GM18858 (cell line): ENCODE measurements at regions not wholly inside any gene's neighbourhood (a gene's known extent, or its start where the extent isn't known, plus 50 kb on each side); places are given as distances from the start of the nearest gene placed in this dataset.
"Not testable (repeated sequence)": the region's sequence is repeated elsewhere in the genome, so short reads cannot be mapped to it uniquely, and the experiment has no call there.

ENCODE experiments used
- ATAC-seq: cut with Tn5 transposase; IDR thresholded peaks from one replicate; pipeline ENCODE4 v1.9.1; 2021; ENCODE audit not compliant: unreplicated experiment

- ATAC-seq, result not testable (repeated sequence)
Measured at GRCh38 chr2:132317026-132317680, 99.5 kb upstream of the GPR39 start.

DNA sequence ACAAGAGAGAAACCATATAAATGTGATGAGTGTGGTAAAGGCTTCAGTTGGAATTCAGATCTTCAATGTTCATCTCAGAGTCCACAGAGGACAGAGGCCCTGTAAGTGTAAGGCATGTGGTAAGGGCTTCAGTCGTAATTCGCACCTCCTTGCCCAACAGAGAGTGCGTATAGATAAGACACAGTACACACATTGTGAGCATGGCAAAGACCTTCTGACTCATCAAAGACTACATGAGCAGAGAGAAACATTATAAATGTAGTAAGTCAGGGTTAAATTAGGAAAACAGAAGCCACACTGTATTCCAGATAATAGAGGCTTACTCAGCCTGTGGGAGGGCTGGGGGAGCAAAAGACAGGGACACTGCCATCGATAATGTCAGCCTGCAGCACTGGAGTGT lies 98.1 kb upstream of the GPR39 start:
- ATAC-seq, result not testable (repeated sequence)

DNA sequence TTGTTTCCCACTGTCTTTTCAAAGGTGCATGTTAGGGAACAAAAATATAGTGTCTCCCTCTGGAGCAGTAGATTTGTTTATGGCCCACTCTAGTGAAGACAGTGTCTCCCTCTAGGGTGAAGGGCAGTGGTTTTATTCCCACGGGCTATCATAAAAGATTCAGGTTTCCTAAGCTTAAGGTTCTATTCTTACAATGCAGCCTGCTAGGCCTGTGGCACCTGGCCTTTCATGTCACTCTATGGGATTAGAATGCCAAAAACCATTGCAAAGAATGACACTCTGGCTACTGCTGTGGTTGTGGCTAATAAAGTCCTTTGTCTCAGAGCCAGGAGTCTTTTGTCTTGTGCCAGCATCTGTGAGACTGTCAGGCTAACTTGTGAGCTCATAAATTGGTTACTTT lies 92.6 kb upstream of the GPR39 start:
- ATAC-seq, result not testable (repeated sequence)

DNA sequence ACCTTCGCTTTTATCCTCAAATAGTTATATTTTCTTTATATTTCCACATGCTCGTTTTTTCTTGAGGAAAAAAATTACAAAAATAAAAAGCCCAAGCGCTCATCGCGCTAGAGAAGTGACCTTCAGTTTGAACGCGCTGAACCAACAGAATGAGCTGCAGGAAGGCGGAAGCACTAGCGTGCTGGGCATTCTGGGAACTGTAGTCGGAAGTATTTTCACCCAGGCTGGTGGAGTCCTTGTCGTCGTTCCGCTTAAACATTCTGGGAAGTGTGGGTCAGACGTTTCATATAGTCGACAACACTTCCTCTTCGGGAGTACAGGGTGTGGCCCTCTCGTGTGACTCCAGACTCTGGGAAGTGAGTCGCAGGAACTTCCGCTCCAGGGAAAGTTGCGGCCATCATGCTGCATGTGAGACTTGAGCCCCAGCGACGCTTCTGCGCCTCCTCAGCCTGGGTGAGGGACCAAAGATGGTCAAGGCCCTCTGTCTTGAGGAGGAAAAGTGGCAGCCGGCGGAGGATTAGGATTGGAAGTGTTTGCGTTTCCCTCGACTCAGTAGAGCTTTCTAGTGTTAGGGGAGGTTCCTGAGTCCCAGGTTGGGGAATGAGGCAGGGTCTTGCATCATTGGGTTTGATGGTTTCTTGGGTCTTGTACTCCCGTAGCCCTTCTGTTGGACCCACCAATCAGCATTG lies 84.1 kb upstream of the GPR39 start:
- not testable (repeated sequence) for ATAC-seq

- not testable (repeated sequence) for ATAC-seq
Measured at GRCh38 chr2:132337135-132337534, 79.5 kb upstream of the GPR39 start.

- ATAC-seq, result not testable (repeated sequence)
Measured at GRCh38 chr2:132337844-132338243, 78.8 kb upstream of the GPR39 start.

DNA sequence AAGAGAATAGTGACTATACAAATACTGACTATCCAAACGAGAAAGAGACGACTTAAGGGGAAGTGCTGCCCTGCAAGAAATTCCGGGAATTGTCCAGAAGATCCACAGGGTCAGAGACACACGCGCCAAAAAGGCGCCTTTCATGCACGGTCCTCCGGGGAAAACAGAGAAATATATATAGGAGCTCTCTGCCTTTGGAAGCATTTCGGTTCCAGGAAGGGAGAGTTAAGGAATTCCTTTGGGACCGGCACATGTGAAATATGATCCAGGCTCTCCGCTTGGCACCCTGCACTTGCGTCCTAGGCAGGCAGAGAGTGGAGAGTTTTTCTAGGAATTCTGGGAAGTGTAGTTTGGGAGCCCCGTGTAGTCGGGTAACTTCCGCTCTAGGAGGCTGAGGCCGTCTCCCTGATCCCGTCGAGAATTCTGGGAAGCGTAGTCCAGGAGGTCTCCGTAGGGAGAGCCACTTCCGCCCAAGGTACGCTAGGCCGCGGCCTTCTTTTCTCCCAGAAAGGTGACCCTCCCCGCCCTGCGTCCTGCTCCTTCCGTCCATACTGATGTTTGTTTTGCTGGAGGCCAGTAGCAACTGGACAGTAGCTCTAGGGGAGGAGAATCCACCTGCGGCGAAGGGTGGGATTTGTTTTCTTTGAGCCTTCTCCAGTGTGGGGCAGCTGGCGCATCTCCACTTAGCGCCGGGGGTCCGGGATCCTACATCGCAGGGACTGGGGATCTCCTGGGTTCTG lies 69.4 kb upstream of the GPR39 start:
- ATAC-seq, result not testable (repeated sequence)

DNA sequence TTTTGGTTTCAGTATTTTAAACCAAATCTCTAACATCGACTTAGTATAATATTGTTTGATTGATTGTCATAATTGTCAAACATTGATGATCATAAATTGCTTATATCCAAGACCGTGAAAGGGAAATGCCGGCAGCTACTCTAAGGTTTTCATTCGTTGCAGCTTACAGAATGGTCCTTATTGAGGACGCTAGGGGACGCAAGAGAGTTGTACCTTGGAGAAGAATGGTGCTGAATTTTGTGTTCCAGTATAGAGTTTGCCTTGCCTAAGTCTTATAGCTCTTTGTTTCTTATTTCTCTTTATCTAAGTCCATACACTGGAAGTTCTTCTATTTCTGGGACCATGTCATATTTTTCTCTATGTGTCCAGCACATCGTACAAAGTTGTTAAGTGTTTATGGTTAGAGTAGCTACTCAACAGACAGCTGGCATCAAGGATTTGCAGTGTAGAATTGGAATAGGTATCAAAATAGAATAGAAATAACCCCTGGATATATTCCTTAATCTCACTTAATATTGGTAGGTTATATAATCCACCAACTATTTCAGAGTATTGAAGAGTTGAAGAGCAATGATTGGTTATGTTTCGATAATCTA lies 67.4 kb upstream of the GPR39 start:
- not testable (repeated sequence) for ATAC-seq

GRCh38 chr2:132351668-132352067 lies 64.9 kb upstream of the GPR39 start:
- ATAC-seq, result not testable (repeated sequence)

DNA sequence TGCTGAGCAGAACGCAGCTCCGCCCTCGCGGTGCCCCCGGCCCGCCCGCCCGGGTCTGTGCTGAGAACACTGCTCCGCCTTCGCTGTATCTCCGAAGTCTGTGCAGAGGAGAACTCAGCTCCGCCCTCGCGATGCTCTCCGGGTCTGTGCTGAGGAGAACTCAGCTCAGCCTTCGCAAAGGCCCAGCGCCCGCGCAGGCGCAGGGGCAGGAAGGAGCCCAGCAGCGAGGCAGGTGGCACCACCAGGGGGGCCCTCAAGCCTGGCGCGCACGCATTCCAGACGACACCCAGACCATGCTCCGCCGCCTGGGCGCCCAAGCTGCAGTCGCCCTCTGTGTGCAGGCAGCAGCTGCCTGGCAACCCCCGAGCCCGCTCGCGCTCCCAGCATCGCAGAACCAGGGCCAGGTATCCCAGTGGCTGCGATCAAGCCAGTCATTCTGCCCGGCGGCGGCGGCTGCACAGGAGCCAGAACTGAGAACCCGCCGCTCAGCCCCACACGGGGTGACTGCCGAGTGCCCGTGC lies 64.1 kb upstream of the GPR39 start:
- ATAC-seq, result not testable (repeated sequence)

GRCh38 chr2:132353380-132353779 lies 63.2 kb upstream of the GPR39 start:
- ATAC-seq, result not testable (repeated sequence)

GRCh38 chr2:132360964-132361363 lies 55.6 kb upstream of the GPR39 start:
- ATAC-seq, result not testable (repeated sequence)

DNA sequence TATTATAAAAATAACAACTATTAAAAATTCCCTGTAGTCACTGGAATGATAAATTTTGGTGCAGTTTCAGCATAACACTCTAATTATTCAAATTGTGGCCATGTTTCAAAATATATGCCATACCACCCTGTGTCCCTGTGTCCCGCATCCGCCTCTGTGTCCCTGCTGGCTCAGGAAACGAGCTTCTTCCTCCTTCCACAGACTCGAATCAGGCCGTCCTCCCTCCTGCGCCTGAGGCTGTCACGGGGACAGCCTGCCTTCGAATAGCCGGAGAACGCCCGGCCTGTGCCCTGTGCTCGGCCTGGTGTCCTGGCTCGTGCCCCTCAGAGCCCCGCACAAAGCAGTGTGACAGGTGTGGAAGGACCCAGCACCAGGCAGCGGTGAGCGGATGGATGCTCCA lies 55.1 kb upstream of the GPR39 start:
- not testable (repeated sequence) for ATAC-seq

- not testable (repeated sequence) for ATAC-seq
Measured at GRCh38 chr2:132363352-132363751, 53.3 kb upstream of the GPR39 start.

- not testable (repeated sequence) for ATAC-seq
Measured at GRCh38 chr2:132365963-132366362, 50.6 kb upstream of the GPR39 start.

DNA sequence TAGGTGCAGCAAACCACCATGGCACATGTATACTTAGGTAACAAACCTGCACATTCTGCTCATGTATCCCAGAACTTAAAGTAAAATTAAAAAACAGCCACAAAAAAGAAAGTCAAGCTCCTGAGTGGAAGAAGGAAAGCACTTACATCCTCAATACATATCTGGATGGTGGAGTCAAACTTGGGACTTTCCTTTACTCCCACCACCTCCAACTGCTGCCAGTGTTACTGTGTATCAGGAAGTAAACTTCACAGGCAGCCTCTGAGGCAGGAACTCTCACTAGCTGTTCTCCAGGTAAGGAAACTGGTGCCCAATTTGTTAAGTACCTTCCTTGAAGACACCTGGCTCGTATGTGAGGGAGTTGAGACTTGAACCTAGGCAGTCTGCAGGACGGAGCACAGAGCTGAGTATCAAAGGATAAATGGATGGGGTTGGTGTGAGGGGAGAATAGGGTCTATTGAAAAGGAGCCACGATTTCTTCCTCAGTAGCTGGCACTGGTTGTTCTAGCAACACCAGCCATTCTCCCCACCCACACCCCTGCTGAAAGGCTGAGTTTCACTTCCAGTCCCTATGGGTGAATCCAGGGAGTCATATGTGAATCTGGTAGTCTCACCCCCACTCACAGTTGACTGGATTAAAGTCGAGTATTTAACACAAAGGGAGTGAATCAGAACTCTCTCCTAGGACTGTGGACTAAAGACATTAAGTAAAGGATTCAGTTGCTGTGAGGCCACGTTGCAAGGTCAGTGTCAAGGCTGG lies 50.0 kb upstream of the GPR39 start:
- no peak for ATAC-seq
